Uterus (tissue), 2 donors: ENCODE measurements at regions not wholly inside any gene's neighbourhood (a gene's known extent, or its start where the extent isn't known, plus 50 kb on each side); places are given as distances from the start of the nearest gene placed in this dataset.

Source experiments
- CTCF ChIP-seq, 4 experiments: fragments of 200-600 bp in 2 of 4; fragments of 450-650 bp in 2 of 4; sonication (generic) in 2 of 4; IDR thresholded peaks; one replicate each; pipeline ENCODE4 v1.5.1; 2016 to 2019; ENCODE audit warnings: antibody characterized with exemption in 4 of 4, mild to moderate bottlenecking in 2 of 4, moderate library complexity in 1 of 4
- POLR2A ChIP-seq, 2 donors: fragments of 450-650 bp; IDR thresholded peaks; one replicate each; pipeline ENCODE4 v1.6.1; 2016; ENCODE audit warnings: antibody characterized with exemption in 2 of 2, mild to moderate bottlenecking in 1 of 2, moderate library complexity in 1 of 2

DNA sequence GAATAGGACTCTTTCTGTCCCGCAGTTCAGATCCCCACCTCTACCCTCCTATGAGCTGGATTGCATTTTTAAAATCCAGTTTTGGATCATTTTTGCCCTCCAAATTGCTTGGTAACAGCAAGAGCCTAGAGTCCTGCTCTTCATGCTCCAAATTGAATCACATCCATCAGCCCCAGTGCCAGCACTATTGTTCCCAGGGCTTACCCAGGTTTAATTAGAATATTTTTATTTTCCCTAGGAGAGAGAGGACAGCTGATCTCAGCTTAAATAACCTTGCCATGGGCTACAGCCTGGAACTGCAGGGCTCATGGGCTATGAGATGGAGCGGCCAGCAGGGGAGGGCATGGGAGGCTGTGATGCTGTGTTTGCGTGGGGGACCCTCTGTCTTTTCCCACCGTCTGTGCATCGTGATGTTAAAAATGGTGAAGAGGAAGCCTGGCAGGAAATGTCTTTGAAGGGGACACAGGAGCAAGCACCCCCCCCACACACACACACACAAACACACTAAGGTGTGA is 59.4 kb upstream of the WSCD2 start:
- TF ChIP-seq CTCF (IDR thresholded peaks at IDR 0.05), result no peak
- no peak for TF ChIP-seq POLR2A (IDR thresholded peaks at IDR 0.05)
